Right atrium auricular region (tissue), 2 donors: ENCODE measurements at regions not wholly inside any gene's neighbourhood (a gene's known extent, or its start where the extent isn't known, plus 50 kb on each side); places are given as distances from the start of the nearest gene placed in this dataset.
"Not testable (repeated sequence)": the region's sequence is repeated elsewhere in the genome, so short reads cannot be mapped to it uniquely, and the experiment has no call there.

Source experiments
- DNase-seq: peaks from one replicate; pipeline ENCODE4 v3.0.0-alpha.2; 2019; ENCODE audit warnings: low spot score
- H3K27ac ChIP-seq, 2 donors: fragments of 200-600 bp; sonication (generic); 1 replicate in 1 of 2; 2 replicates in 1 of 2; pipeline ENCODE4 v1.5.1; 2016 to 2019
- H3K27me3 ChIP-seq, 2 donors: fragments of 200-600 bp; sonication (generic); one replicate each; pipeline versions ENCODE4 v1.5.1 to v1.6.0; 2017 to 2019
- H3K36me3 ChIP-seq: fragments of 200-600 bp; sonication (generic); one replicate; pipeline ENCODE4 v1.5.1; 2016
- H3K4me1 ChIP-seq, 2 donors: fragments of 200-600 bp; sonication (generic); one replicate each; pipeline versions ENCODE4 v1.5.1 to v1.6.0; 2017 to 2019
- H3K4me3 ChIP-seq, 2 donors: fragments of 200-600 bp; sonication (generic); 1 replicate in 1 of 2; 2 replicates in 1 of 2; pipeline ENCODE4 v1.5.1; 2017 to 2019; ENCODE audit warnings: mild to moderate bottlenecking in 1 of 2, moderate library complexity in 1 of 2
- H3K9me3 ChIP-seq, 2 donors: fragments of 200-600 bp; sonication (generic); one replicate each; pipeline ENCODE4 v1.5.1; 2019

DNA sequence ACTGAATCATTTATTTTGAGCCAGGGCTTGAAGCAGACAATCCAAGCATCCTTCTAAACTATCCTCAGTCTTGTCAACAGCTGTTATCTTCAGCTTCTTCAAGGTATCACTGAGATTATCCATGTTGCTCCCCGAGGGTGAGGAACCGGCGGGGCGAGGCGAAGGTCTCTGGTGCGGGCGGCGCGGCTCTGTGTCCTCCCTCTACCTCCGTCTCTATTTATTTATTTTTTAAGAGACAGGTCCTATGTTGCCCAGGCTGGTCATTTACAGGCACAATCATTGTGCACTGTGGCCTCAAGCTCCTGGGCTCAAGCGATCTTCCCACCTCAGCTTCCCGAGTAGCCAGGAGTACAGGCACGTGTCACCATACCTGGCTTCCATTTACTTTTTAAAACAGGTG is 130.0 kb downstream of the SRGAP2 start:
- not testable (repeated sequence) for H3K4me1 ChIP-seq, H3K9me3 ChIP-seq, H3K36me3 ChIP-seq, H3K27me3 ChIP-seq, DNase-seq, H3K27ac ChIP-seq
- H3K4me3 ChIP-seq = peak overlapping the region in 1 of 2 donors; percentile 21

DNA sequence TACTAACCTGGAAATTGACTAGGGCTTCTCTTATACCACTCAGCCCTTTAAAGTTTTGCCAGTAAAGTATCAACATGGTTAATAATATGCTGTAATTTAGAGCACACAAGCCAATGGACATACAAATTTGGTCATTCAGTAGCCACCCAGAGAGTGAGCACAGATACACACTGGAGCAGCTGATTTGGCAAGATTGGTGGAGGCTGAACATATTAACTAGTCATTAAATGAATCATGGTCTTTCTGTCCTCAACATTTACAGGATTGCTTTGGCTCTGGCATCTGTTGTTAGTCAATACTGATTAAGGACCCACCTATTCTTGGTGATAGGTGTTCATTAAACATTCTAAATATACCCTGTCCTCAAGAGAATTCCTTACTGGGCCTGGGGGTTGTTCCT is 130.6 kb downstream of the SRGAP2 start:
- H3K27me3 ChIP-seq, DNase-seq, H3K27ac ChIP-seq, H3K9me3 ChIP-seq, H3K36me3 ChIP-seq, H3K4me1 ChIP-seq, H3K4me3 ChIP-seq: not testable (repeated sequence)

DNA sequence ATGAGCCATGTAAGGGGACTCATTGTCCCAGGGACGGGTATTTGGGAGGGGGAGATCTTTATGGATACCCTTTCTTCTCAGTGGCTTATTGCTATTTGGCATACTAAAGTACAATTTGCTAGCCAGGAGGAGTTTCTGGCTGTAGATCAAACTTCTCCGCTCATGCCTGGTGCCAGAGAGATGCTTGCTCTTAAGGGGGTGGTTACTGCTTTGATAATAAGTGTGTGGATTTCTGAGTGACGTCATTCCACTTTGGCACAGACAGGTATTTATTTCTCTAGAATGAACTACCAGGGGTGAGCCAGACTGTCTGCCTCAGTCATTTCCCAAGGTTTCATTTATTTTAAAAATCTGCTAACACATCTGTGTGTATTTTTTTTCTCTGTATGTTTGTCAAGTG is 131.1 kb downstream of the SRGAP2 start:
- not testable (repeated sequence) for H3K36me3 ChIP-seq, H3K4me1 ChIP-seq, DNase-seq, H3K4me3 ChIP-seq, H3K9me3 ChIP-seq, H3K27ac ChIP-seq, H3K27me3 ChIP-seq

DNA sequence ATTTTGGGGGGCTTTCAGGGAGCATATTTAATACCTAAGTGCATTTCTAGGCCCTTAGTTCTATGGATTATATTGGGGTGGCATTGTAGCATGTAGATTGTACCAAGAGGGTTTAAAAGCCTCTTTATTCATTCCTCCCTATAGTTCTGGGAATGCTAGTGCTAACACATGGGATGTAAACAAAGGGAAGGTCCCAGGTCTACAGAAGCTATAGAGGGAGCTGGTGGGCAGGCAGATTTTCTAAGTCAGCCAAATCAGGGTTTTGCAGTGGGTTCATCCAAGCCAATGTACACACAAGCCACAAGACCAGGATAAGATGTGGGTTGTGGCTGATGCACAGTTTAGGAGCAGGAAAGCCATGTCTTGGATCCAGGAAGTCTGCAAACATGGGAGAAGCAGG is 131.8 kb downstream of the SRGAP2 start:
- H3K4me1 ChIP-seq, H3K27ac ChIP-seq, H3K9me3 ChIP-seq, H3K36me3 ChIP-seq, DNase-seq, H3K27me3 ChIP-seq, H3K4me3 ChIP-seq: not testable (repeated sequence)

DNA sequence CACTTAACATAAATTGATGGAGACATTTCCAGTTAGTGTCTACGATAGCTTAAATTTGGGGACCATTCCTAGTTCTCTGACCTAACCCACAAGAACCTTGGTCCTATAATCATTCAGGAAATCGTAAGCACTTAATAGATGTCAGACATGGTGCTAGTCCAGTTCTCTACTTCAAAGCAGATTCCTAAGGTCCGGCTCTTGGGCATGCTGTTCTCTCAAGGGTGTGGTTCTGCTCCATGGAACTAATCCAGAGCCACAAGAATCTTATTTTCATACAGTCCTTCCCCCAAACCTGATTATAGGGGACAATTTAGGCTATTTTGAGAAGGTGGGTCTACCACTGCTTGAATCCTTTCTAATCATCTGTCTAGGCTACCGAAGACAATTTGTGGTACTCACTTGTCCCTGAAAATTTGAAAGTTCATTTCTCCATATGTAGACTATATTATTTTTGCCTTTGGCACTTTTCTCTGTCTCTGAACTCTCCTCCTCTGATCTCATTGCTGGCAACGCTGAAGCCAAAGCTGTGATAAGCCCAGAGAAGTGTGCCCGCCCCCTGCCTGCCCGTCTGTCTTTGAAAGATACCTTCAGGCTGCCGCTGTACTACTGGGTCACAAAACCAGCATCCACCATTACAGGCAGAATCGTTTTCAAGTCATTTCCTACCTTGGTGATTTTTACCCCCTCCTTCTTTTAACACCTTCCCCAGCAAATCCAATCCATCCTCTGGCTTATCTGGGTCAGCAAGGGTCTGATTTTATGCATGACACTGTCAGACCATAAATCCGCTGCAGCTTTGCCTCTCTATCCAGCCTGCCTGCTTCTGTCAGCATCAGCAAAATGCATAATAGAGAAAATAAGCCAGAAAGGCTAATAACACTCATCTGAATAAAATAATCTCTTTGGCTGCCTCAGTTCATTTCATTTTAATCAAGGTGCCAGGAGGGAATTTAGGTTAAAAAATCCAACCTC is 132.8 kb downstream of the SRGAP2 start:
- H3K36me3 ChIP-seq, H3K27me3 ChIP-seq, H3K27ac ChIP-seq, DNase-seq, H3K4me1 ChIP-seq, H3K4me3 ChIP-seq, H3K9me3 ChIP-seq: not testable (repeated sequence)

DNA sequence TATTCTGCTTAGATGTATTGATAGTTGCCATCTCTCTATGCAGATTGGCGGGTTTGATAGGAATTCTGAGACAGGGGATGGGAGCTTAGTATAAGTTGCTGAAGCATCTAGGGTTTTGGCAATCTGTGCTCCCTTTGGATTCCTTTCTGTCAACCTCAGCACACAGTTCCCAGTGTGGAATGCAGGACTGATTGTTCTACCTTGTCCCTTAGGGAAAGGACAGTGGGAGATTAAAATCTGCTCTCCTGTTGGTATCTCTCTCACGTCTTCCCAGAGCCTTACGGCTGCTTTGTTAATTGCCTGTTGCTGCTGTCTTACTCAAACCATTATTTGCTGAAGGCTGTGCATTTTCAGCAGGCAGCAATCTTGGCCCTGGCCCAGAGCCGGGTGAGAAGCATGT is 133.3 kb upstream of the IKBKE start:
- H3K4me1 ChIP-seq, H3K27me3 ChIP-seq, H3K9me3 ChIP-seq, H3K4me3 ChIP-seq, H3K27ac ChIP-seq, DNase-seq, H3K36me3 ChIP-seq: not testable (repeated sequence)

DNA sequence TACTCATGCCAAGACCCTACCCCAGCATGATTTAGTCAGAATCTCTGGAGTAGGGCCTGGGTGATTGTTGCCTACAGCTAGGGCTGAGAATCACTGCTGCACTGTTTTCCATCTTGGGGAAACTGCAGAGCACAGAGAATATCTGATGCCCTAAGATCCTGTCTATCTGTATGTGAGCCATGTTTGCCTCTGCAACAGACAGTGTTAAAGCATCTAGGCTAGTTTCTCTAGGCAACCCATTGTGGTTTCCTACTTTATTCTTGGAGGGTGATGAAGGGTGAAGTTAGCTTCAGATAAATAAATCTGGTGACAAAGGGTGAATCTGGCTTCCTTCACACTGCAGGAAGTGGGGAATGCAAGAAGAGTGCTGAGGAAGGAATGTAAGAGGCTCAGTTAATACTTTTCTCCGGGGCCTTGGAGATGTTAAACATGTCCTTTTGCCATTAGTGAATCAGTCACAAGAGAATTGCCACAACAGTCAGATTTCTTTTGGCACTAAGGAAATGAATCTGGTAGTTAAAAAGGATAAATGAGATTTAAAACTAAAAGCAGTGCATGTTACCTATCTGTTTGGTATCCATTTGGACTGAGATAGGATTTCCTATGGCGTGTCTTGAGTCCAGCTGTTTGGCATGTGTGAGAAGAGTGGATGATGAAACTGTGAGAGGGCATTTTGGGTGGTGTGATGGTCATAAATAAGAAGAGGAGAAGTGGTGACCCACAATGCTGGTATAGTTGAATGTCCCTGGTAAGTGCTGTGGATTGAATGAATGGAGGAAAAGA is 119.6 kb upstream of the IKBKE start:
- H3K4me1 ChIP-seq, H3K27ac ChIP-seq, H3K9me3 ChIP-seq, H3K27me3 ChIP-seq, H3K36me3 ChIP-seq, DNase-seq, H3K4me3 ChIP-seq: not testable (repeated sequence)

DNA sequence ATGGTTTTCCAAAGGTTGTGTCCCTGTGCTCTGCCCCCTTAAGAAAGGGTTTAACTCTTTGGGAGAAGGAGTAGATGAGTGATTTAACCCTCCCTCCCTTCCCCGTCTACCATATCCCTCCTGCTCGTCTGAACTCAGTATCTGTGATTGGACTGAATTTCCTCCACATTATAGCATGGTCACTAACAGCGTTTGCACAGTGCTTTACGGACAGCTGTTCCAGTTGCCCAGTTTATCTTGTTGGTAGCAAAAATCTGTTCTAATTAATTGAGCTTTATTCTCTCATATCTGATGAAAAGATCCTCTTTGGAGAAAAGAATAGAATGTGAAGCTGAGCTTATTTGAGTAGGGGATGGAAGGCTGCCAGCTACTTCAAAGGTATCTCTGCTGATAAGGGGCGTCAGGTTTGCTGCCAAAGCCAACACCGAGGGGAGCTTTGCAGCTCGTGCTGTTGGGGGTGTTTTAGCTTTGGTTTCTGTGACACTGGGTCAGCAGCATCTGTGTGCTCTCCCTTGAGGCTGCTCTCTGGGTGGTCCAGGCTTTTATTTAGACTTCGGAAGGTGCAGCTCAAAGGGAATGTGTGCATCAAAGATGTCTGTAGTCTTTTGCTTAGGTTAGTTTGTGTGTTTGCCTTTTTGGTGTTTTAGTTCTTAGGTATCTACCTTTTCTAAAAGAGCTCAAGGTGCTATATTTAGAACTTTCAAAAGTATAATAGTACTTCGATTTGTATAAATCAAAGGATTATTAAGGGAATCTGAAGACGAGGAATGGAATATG is 118.8 kb upstream of the IKBKE start:
- not testable (repeated sequence) for H3K36me3 ChIP-seq, DNase-seq, H3K9me3 ChIP-seq, H3K4me1 ChIP-seq, H3K27me3 ChIP-seq, H3K27ac ChIP-seq, H3K4me3 ChIP-seq

DNA sequence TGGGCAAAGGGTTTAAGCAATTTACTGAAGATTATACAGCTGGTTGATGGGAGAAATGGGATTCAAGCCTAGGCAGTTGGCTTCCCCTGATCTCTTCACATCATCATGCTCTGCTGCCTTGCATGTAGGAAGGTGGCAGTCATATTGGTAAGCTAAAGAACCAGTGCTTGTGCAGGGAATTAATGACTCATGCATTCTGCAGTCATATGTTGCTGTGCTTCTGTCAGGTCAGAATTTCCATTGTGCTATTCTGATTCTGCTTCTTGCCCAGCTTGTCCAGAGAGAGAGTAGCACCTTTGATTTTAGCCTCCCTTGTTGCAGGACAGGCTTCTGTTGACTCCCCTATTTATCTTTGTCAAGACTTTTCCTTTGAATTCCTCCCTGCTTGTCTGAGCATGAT is 114.0 kb upstream of the IKBKE start:
- H3K27ac ChIP-seq, DNase-seq, H3K4me3 ChIP-seq, H3K27me3 ChIP-seq, H3K4me1 ChIP-seq, H3K36me3 ChIP-seq, H3K9me3 ChIP-seq: not testable (repeated sequence)

DNA sequence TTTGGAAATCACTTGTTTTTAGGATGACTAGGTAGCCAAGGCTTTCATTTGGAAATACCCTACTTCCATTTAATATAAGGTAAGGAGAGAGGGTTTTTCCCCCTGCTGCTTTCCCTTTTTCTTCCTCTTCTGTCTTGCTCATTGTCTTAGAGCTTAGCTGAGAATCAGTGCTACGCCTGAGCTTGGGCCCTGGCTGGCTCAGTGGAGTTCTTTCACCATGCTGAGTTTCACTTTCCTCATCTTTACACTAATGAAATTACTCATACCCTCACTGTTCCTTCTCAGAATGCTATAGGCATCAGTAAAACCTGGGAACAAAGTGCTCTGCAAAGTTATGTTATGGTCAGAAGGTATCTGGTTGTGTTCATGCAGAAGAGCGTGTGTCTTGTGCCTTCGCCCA is 112.3 kb upstream of the IKBKE start:
- not testable (repeated sequence) for H3K27ac ChIP-seq, H3K36me3 ChIP-seq

DNA sequence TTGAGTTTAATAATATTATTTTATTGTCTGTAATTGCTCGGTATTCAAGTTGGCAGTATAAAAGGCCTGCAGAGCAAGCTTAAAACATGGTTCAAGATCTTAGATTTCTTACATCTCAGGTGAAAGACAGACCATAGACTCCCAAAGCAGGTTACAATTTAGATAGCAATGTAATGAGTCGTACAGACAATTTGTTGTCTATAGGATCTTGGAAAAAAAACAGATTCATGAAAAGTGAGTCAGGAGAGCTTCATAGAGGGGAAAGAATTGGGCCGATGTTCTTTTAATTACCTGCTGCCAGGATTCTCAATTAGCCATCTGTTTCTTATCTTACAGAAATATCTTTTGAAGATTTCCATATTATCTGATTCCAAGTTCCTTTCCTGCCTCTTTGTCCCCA is 111.5 kb upstream of the IKBKE start:
- not testable (repeated sequence) for H3K27ac ChIP-seq, H3K4me1 ChIP-seq, DNase-seq, H3K27me3 ChIP-seq, H3K36me3 ChIP-seq, H3K4me3 ChIP-seq, H3K9me3 ChIP-seq

More for the DNA sequence above, 112.3 kb upstream of the IKBKE start:
- H3K4me1 ChIP-seq, H3K4me3 ChIP-seq, H3K27me3 ChIP-seq, DNase-seq, H3K9me3 ChIP-seq: not testable (repeated sequence)

DNA sequence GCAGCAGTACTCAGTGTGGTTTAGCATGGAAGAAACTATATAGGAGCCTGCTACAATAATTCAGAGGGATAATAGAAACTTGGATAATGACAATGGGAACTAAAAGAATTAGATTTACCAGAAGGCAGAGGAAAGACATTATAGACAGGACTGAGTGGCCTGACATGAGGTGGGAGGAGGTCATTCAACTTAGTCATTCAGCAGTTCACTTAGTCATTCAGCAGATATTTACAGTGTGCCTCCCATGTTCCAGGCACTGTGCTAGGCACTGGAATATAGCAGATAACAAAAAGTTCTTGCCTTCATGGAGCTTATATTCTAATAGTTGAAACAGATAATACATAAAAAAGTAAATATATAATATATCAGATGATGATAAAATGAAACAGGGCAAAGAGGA is 110.9 kb upstream of the IKBKE start:
- H3K27me3 ChIP-seq, H3K27ac ChIP-seq, H3K36me3 ChIP-seq, DNase-seq, H3K4me3 ChIP-seq, H3K4me1 ChIP-seq, H3K9me3 ChIP-seq: not testable (repeated sequence)

DNA sequence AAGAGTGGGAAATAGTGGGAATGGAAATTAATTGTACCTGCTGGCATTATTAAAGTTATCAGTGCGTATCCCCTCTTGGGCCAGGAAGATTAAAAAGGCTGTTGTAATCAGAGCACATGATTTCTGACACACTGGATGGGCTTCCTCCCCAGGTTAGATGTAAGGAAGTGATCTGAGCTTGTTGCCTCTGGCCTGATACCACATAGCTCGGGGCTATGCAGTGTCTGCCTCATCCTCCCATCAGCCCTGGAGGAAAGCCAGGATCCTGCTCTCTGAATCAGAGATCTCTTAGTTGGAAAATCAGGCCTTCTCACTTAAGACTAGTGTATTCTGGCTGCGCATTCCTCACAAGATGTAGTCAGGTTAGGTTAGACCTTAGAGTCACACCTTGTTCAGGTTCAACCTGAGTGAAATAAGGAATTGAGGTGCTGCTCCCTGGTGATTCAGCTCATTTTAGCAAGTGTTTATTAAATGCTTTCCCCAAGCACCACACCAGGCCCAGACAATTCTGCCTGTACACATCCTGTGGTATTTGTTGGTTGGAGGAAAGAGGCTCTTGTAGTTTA is 108.2 kb upstream of the IKBKE start:
- not testable (repeated sequence) for H3K36me3 ChIP-seq, DNase-seq, H3K9me3 ChIP-seq, H3K27ac ChIP-seq, H3K4me3 ChIP-seq, H3K27me3 ChIP-seq, H3K4me1 ChIP-seq

DNA sequence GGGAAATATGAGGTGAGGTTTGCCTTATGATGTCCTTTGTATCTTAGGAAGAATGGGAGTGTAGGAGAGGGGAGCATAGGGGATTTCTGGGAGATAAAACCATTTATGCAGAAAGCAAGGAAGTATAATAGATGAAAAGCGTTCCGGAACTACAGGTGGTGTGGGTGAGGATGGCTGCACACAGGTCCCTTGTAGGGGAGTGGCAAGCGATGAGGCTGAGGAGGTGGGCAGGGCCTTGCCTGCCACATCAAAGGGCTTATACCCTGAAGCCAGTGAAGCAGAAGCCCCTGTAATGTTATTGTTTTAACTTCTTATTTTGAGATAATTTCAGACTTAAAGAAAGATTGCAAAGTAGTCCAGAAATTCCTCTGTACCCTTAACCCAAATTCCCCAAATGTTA is 107.3 kb upstream of the IKBKE start:
- not testable (repeated sequence) for H3K9me3 ChIP-seq, DNase-seq, H3K27ac ChIP-seq, H3K27me3 ChIP-seq, H3K36me3 ChIP-seq, H3K4me3 ChIP-seq, H3K4me1 ChIP-seq
